PC-9 (cell line): ENCODE measurements at regions not wholly inside any gene's neighbourhood (a gene's known extent, or its start where the extent isn't known, plus 50 kb on each side); places are given as distances from the start of the nearest gene placed in this dataset.

Experiments used
- BruUV-seq: library from RNA; stranded (reverse); fragments of 400-500 nt; replicated peaks from 2 replicates; lab custom pipeline; 2021; lab: Mats Ljungman, UMichigan
- CTCF ChIA-PET: fragments of 300-600 bp; sonication (Branson Sonifier 250); formaldehyde crosslinking; loops from one replicate; lab custom pipeline; 2022; ENCODE audit warnings: antibody characterized with exemption; lab: Charles Lee
- POLR2A ChIA-PET: fragments of 300-600 bp; sonication (Branson Sonifier 250); formaldehyde crosslinking; loops from one replicate; lab custom pipeline; 2022; ENCODE audit warnings: antibody characterized with exemption; ENCODE audit not compliant: unreplicated experiment; lab: Charles Lee
- DNase-seq, 2 experiments: peaks; one replicate each; pipeline versions ENCODE4 v3.0.0 to v3.0.0-alpha.2; 2015 to 2022; ENCODE audit warnings: mixed read lengths in 1 of 2
- H2AFZ ChIP-seq: fragments of 200-600 bp; sonication (generic); 2 replicates; pipeline ENCODE4 v1.8.1; 2017; ENCODE audit warnings: antibody characterized with exemption
- H3F3A ChIP-seq: fragments of 200-600 bp; sonication (generic); 2 replicates; pipeline ENCODE4 v1.8.1; 2017; ENCODE audit warnings: antibody characterized with exemption, mild to moderate bottlenecking, low read depth; ENCODE audit not compliant: insufficient read depth
- H3K27ac ChIP-seq: fragments of 200-600 bp; sonication (generic); 2 replicates; pipeline ENCODE4 v1.6.1; 2016; ENCODE audit warnings: mixed run types
- H3K27me3 ChIP-seq: fragments of 200-600 bp; sonication (generic); 2 replicates; pipeline ENCODE4 v1.6.1; 2016; ENCODE audit warnings: low read depth, mixed run types; ENCODE audit not compliant: insufficient read depth
- H3K36me3 ChIP-seq: fragments of 200-600 bp; sonication (generic); 2 replicates; pipeline ENCODE4 v1.6.1; 2016; ENCODE audit warnings: low read depth, mixed run types
- H3K4me1 ChIP-seq: fragments of 200-600 bp; sonication (generic); replicated peaks from 2 replicates; pipeline ENCODE4 v1.6.1; 2016; ENCODE audit warnings: mixed run types; ENCODE audit not compliant: insufficient read depth
- H3K4me2 ChIP-seq: fragments of 200-600 bp; sonication (generic); 2 replicates; pipeline ENCODE4 v1.6.1; 2017; ENCODE audit warnings: mixed run types
- H3K4me3 ChIP-seq: fragments of 200-600 bp; sonication (generic); 2 replicates; pipeline ENCODE4 v1.6.1; 2016; ENCODE audit warnings: mixed run types
- H3K79me2 ChIP-seq: fragments of 200-600 bp; sonication (generic); 2 replicates; pipeline ENCODE4 v1.6.1; 2017; ENCODE audit warnings: low read depth, mixed run types
- H3K9me2 ChIP-seq: fragments of 200-600 bp; sonication (generic); 2 replicates; pipeline ENCODE4 v1.8.1; 2017; ENCODE audit warnings: mild to moderate bottlenecking; ENCODE audit not compliant: insufficient read depth
- H3K9me3 ChIP-seq: fragments of 200-600 bp; sonication (generic); 2 replicates; pipeline ENCODE4 v1.8.1; 2016; ENCODE audit warnings: low read depth; ENCODE audit not compliant: insufficient read depth
- H4K20me1 ChIP-seq: fragments of 200-600 bp; sonication (generic); 2 replicates; pipeline ENCODE4 v1.8.1; 2017; ENCODE audit not compliant: insufficient read depth
- EZH2 ChIP-seq: fragments of 200-600 bp; sonication (generic); IDR thresholded peaks from 2 replicates; pipeline ENCODE4 v1.8.0; 2017; ENCODE audit warnings: antibody characterized with exemption, low read depth
- intact Hi-C: fragments of 100-400 bp; cut with micrococcal nuclease; formaldehyde crosslinking; loops from one replicate; pipeline ENCODE4 v1.10.0; 2022; ENCODE audit not compliant: unreplicated experiment
- TF ChIP-seq, protein P1 (sequence below): fragments of 200-600 bp; sonication (generic); conservative IDR thresholded peaks from 2 replicates; pipeline ENCODE4 v1.6.1; 2017; ENCODE audit warnings: mixed run types, antibody characterized with exemption, mild to moderate bottlenecking, moderate library complexity

DNA sequence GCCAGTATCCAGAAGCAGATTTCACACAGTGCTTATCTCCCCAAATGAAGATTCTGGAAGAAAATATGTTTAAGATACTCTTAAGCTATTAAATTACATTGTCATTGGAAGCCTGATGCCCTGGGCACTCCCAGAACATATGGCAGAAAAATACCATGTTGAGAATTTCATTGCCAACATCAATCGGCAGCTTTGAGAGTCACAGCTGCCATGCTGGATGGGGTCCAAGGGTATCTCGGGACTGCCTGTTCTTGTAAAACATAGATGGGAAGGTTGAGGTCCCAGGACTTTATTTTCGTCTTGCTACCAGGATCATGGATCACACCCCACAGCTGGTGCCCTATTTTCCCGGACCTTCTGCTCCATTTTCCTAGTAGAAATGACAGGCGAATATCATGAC, 632.5 kb downstream of the SUCLG1 start:
- Histone ChIP-seq H3K9me2 (no peaks in the 10 kb centered on the region), H3K27ac (no peak overlapping the region), H3K79me2 (no peaks in the 10 kb centered on the region), H4K20me1 (no peaks in the 10 kb centered on the region), H3K27me3 (no peaks in the 10 kb centered on the region), H3K4me1 (no peaks in the 10 kb centered on the region), H3F3A (no peaks in the 10 kb centered on the region), H3K9me3 (no peaks in the 10 kb centered on the region), H3K4me3 (no peak overlapping the region), H2AFZ (no peak overlapping the region), H3K4me2 (no peak overlapping the region), H3K36me3 (no peaks in the 10 kb centered on the region)
- no peak for DNase-seq
- CTCF ChIA-PET, result interaction anchor here (0.6 kb wide), 1 partner anchor 1593 kb away, joined by 3 read pairs; no protein-coding TSS in a partner anchor
- TF ChIP-seq EZH2, result no peak
- TF ChIP-seq, protein P1, sequence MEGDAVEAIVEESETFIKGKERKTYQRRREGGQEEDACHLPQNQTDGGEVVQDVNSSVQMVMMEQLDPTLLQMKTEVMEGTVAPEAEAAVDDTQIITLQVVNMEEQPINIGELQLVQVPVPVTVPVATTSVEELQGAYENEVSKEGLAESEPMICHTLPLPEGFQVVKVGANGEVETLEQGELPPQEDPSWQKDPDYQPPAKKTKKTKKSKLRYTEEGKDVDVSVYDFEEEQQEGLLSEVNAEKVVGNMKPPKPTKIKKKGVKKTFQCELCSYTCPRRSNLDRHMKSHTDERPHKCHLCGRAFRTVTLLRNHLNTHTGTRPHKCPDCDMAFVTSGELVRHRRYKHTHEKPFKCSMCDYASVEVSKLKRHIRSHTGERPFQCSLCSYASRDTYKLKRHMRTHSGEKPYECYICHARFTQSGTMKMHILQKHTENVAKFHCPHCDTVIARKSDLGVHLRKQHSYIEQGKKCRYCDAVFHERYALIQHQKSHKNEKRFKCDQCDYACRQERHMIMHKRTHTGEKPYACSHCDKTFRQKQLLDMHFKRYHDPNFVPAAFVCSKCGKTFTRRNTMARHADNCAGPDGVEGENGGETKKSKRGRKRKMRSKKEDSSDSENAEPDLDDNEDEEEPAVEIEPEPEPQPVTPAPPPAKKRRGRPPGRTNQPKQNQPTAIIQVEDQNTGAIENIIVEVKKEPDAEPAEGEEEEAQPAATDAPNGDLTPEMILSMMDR, result no peak
- no TSS peak for BruUV-seq
- intact Hi-C loops, result no loop called here
- POLR2A ChIA-PET, result no interaction called here

DNA sequence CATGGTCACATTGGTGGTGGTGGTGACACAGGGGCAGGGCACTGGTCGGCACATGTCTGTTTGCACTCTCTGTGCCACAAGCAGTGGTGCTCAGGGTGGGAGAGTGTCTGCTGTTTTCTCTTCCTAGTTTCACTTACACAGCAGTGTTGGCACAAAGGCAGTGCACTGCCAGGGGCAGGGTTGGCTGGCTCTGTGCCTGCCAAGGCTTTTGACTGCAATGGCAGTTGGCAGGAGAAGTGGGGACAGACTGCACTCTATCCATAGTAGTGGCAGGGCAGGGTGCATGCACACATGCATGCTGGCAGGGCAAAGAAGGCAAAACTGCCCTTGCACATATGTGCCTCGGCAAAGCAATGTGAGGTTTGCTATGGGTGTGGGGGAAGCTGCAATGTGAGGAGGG, 635.9 kb downstream of the SUCLG1 start:
- H3K4me1 ChIP-seq, result no peaks in the 10 kb centered on the region
- H3K9me3 ChIP-seq, result no peaks in the 10 kb centered on the region
- H3K27ac ChIP-seq, result no peak overlapping the region
- CTCF ChIA-PET, result no interaction called here
- DNase-seq, result no peak
- H3K9me2 ChIP-seq, result no peaks in the 10 kb centered on the region
- H4K20me1 ChIP-seq, result no peaks in the 10 kb centered on the region
- no peaks in the 10 kb centered on the region for H3K79me2 ChIP-seq
- H3F3A ChIP-seq, result no peaks in the 10 kb centered on the region
- no peaks in the 10 kb centered on the region for H3K27me3 ChIP-seq
- no peaks in the 10 kb centered on the region for H3K36me3 ChIP-seq
- BruUV-seq, result no TSS peak
- no peak overlapping the region for H3K4me3 ChIP-seq
- no peak overlapping the region for H3K4me2 ChIP-seq
- TF ChIP-seq, protein P1, result no peak
- no peak for TF ChIP-seq EZH2
- H2AFZ ChIP-seq, result no peak overlapping the region
- POLR2A ChIA-PET, result no interaction called here
- intact Hi-C loops, result no loop called here

DNA sequence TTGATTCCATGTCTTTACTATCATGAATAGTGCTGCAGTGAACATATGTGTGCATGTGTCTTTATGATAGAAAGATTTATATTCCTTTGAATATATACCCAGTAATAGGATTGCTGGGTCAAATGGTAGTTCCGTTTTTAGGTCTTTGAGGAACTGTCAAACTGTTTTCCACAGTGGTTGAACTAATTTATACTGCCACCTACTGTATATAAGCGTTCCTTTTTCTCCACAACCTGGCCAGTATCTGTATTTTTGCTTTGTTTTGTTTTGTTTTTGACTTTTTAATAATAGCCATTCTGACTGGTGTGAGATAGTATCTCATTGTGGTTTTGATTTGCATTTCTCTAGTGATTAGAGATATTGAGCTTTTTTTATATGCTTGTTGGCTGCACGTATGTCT, 641.6 kb downstream of the SUCLG1 start:
- CTCF ChIA-PET, result no interaction called here
- POLR2A ChIA-PET, result no interaction called here
- no peak overlapping the region for H3K4me2 ChIP-seq
- H3K9me2 ChIP-seq, result no peaks in the 10 kb centered on the region
- H3K79me2 ChIP-seq, result no peaks in the 10 kb centered on the region
- no peaks in the 10 kb centered on the region for H3K36me3 ChIP-seq
- no peak for DNase-seq
- H3K27me3 ChIP-seq, result no peaks in the 10 kb centered on the region
- intact Hi-C loops, result no loop called here
- H3F3A ChIP-seq, result no peaks in the 10 kb centered on the region
- no peaks in the 10 kb centered on the region for H3K9me3 ChIP-seq
- H2AFZ ChIP-seq, result no peak overlapping the region
- no peak for TF ChIP-seq EZH2
- TF ChIP-seq, protein P1, result no peak; the same call in 1 of the 2 replicates
- no TSS peak for BruUV-seq
- H3K27ac ChIP-seq, result no peak overlapping the region
- no peak overlapping the region for H3K4me3 ChIP-seq
- H3K4me1 ChIP-seq, result no peaks in the 10 kb centered on the region
- no peaks in the 10 kb centered on the region for H4K20me1 ChIP-seq
